GM18867 (cell line): ENCODE measurements at regions not wholly inside any gene's neighbourhood (a gene's known extent, or its start where the extent isn't known, plus 50 kb on each side); places are given as distances from the start of the nearest gene placed in this dataset.

Source experiments
- ATAC-seq: cut with Tn5 transposase; IDR thresholded peaks from one replicate; pipeline ENCODE4 v1.9.1; 2021; ENCODE audit warnings: mild to moderate bottlenecking, moderate library complexity; ENCODE audit not compliant: unreplicated experiment

- no peak for ATAC-seq
These were observed 208.4 kb downstream of the ANKRD60 start for GRCh38 chr20:58019850-58020625.

- no peak for ATAC-seq
These were observed 209.2 kb downstream of the ANKRD60 start for GRCh38 chr20:58019027-58019849.

GRCh38 chr20:58018590-58018989 lies 209.9 kb downstream of the ANKRD60 start:
- no peak for ATAC-seq

GRCh38 chr20:58017970-58018530 lies 210.4 kb downstream of the ANKRD60 start:
- ATAC-seq: no peak

GRCh38 chr20:58017231-58017969 lies 211.1 kb downstream of the ANKRD60 start:
- ATAC-seq: no peak

- no peak for ATAC-seq
These were observed 211.7 kb downstream of the ANKRD60 start for GRCh38 chr20:58016779-58017178.

- ATAC-seq: no peak
These were observed 213.7 kb downstream of the ANKRD60 start for GRCh38 chr20:58014628-58015315.

GRCh38 chr20:58012731-58013510 lies 215.5 kb downstream of the ANKRD60 start:
- no peak for ATAC-seq

- no peak for ATAC-seq
These were observed 216.4 kb downstream of the ANKRD60 start for GRCh38 chr20:58011947-58012610.

GRCh38 chr20:58011106-58011946 lies 217.1 kb downstream of the ANKRD60 start:
- no peak for ATAC-seq

- ATAC-seq: no peak
These were observed 217.8 kb downstream of the ANKRD60 start for GRCh38 chr20:58010666-58011065.

GRCh38 chr20:58010186-58010585 lies 218.3 kb downstream of the ANKRD60 start:
- no peak for ATAC-seq

- ATAC-seq: no peak
These were observed 219.6 kb downstream of the ANKRD60 start for GRCh38 chr20:58008866-58009265.

GRCh38 chr20:58008413-58008812 lies 220.0 kb downstream of the ANKRD60 start:
- ATAC-seq: no peak

GRCh38 chr20:58007947-58008346 lies 220.5 kb downstream of the ANKRD60 start:
- no peak for ATAC-seq

GRCh38 chr20:58006346-58007316 lies 221.8 kb downstream of the ANKRD60 start:
- no peak for ATAC-seq
